ENCODE measurements at regions not wholly inside any gene's neighbourhood (a gene's known extent, or its start where the extent isn't known, plus 50 kb on each side); places are given as distances from the start of the nearest gene placed in this dataset.

DNA sequence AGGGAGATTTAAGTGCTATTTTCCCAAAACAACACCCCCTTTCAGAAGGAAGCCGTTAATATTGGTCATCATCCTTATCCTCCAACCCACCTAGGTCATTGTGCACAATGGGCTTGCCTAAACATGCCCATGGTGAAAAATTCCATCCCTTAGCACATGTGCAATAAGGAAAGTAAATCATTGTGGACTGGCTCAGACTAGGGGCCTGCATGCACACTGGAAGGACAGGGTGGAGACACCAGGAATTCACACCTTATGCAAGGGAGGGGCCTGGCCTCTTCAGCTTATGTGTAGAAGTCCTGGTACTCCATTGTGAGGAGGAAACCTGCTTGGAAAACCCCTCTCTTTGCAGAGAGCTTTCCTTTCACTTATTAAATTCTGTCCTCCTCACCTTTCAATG is 311.4 kb upstream of the NDST4 start:
- TF ChIP-seq, protein P1, sequence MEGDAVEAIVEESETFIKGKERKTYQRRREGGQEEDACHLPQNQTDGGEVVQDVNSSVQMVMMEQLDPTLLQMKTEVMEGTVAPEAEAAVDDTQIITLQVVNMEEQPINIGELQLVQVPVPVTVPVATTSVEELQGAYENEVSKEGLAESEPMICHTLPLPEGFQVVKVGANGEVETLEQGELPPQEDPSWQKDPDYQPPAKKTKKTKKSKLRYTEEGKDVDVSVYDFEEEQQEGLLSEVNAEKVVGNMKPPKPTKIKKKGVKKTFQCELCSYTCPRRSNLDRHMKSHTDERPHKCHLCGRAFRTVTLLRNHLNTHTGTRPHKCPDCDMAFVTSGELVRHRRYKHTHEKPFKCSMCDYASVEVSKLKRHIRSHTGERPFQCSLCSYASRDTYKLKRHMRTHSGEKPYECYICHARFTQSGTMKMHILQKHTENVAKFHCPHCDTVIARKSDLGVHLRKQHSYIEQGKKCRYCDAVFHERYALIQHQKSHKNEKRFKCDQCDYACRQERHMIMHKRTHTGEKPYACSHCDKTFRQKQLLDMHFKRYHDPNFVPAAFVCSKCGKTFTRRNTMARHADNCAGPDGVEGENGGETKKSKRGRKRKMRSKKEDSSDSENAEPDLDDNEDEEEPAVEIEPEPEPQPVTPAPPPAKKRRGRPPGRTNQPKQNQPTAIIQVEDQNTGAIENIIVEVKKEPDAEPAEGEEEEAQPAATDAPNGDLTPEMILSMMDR (conservative IDR thresholded peaks at IDR 0.05 in 1 of 2, IDR thresholded peaks at IDR 0.05 in 1 of 2; ENCODE audit: extremely low read depth in 1 of 2, insufficient read depth in 1 of 2, low read depth in 1 of 2, low read length in 2 of 2), result no peak
- no peak for TF ChIP-seq EZH2 (IDR thresholded peaks at IDR 0.05; ENCODE audit: borderline replicate concordance, low read length)

All from mammary epithelial cell (primary cell).